RWPE1 (cell line): ENCODE measurements at regions not wholly inside any gene's neighbourhood (a gene's known extent, or its start where the extent isn't known, plus 50 kb on each side); places are given as distances from the start of the nearest gene placed in this dataset.

Experiments
- CTCF ChIA-PET: fragments of 350-600 bp; sonication (Branson Sonifier 250); formaldehyde crosslinking; extraction: SDS; loops from one replicate; lab custom pipeline; 2021; lab: Yijun Ruan, JAX
- POLR2A ChIA-PET: fragments of 400-600 bp; formaldehyde crosslinking; extraction: SDS; loops from one replicate; lab custom pipeline; 2020; ENCODE audit warnings: antibody characterized with exemption; ENCODE audit not compliant: low non-redundant PET; lab: Yijun Ruan, JAX
- DNase-seq: peaks from one replicate; pipeline ENCODE4 v3.0.0; 2012; ENCODE audit warnings: low spot score
- H3K27ac ChIP-seq: fragments of 450-650 bp; 2 replicates; pipeline ENCODE4 v1.5.1; 2017
- CTCF ChIP-seq: fragments of 450-650 bp; conservative IDR thresholded peaks from 2 replicates; pipeline ENCODE4 v1.5.1; 2017; ENCODE audit warnings: low read depth, mild to moderate bottlenecking

- ChIA-PET CTCF (interaction anchor here (1.0 kb wide), 1 partner anchor 225 kb away, joined by 4 read pairs; no protein-coding TSS in a partner anchor), POLR2A (no interaction called here)
- no peak for DNase-seq
- H3K27ac ChIP-seq = no peak overlapping the region
- TF ChIP-seq CTCF = no peak
These were observed 1021.0 kb downstream of the MCTP2 start for GRCh38 chr15:95252404-95252803.

GRCh38 chr15:95254263-95254662 is 1022.9 kb downstream of the MCTP2 start:
- ChIA-PET POLR2A (no interaction called here), CTCF (no interaction called here)
- no peak overlapping the region for H3K27ac ChIP-seq
- no peak for DNase-seq
- no peak for TF ChIP-seq CTCF

GRCh38 chr15:95259513-95259912 is 1028.2 kb downstream of the MCTP2 start:
- DNase-seq = peak; percentile 59
- TF ChIP-seq CTCF = peak; percentile 87
- POLR2A ChIA-PET = no interaction called here
- no peak overlapping the region for H3K27ac ChIP-seq
- CTCF ChIA-PET = interaction anchor here (0.7 to 1.2 kb wide), 6 partner anchors 9 to 588 kb away, joined by 3 to 6 read pairs (median 3); no protein-coding TSS in a partner anchor

GRCh38 chr15:95259965-95260364 is 1028.6 kb downstream of the MCTP2 start:
- no peak for TF ChIP-seq CTCF
- ChIA-PET POLR2A (no interaction called here), CTCF (interaction anchor here (0.6 to 1.2 kb wide), 8 partner anchors 131 to 1117 kb away, joined by 3 to 8 read pairs (median 4); no protein-coding TSS in a partner anchor)
- no peak overlapping the region for H3K27ac ChIP-seq
- DNase-seq = peak; percentile 5

- TF ChIP-seq CTCF = no peak
- no peak overlapping the region for H3K27ac ChIP-seq
- CTCF ChIA-PET = no interaction called here
- DNase-seq = no peak
- POLR2A ChIA-PET = no interaction called here
These were observed 1029.5 kb downstream of the MCTP2 start for GRCh38 chr15:95260856-95261255.

GRCh38 chr15:95261546-95261945 is 1030.2 kb downstream of the MCTP2 start:
- no peak for TF ChIP-seq CTCF
- ChIA-PET POLR2A (no interaction called here), CTCF (no interaction called here)
- H3K27ac ChIP-seq = no peak overlapping the region
- no peak for DNase-seq
